OCI-LY1 (cell line): ENCODE measurements at regions not wholly inside any gene's neighbourhood (a gene's known extent, or its start where the extent isn't known, plus 50 kb on each side); places are given as distances from the start of the nearest gene placed in this dataset.

Experiments used
- H2AFZ ChIP-seq: fragments of 200-600 bp; sonication (generic), shearing (Covaris generic); 2 replicates; pipeline ENCODE4 v1.6.0; 2014; ENCODE audit warnings: antibody characterized with exemption, mild to moderate bottlenecking, low read length
- H3F3A ChIP-seq: fragments of 200-600 bp; sonication (generic), shearing (Covaris generic); 2 replicates; pipeline ENCODE4 v1.6.0; 2014; ENCODE audit warnings: mild to moderate bottlenecking, antibody characterized with exemption, low read length, moderate library complexity; ENCODE audit not compliant: insufficient read depth
- H3K27ac ChIP-seq: fragments of 200-600 bp; sonication (generic); 2 replicates; pipeline ENCODE4 v1.5.1; 2014; ENCODE audit warnings: low read length, mixed run types, mild to moderate bottlenecking, low read depth; ENCODE audit not compliant: poor library complexity, severe bottlenecking
- H3K27me3 ChIP-seq: fragments of 200-600 bp; sonication (generic); 2 replicates; pipeline ENCODE4 v1.6.0; 2014; ENCODE audit warnings: antibody characterized with exemption, mild to moderate bottlenecking, low read length, moderate library complexity; ENCODE audit not compliant: insufficient read depth
- H3K36me3 ChIP-seq: fragments of 200-600 bp; sonication (generic); 2 replicates; pipeline ENCODE4 v1.6.1; 2014; ENCODE audit warnings: mild to moderate bottlenecking, antibody characterized with exemption, low read length, moderate library complexity, mixed read lengths; ENCODE audit not compliant: insufficient read depth
- H3K4me1 ChIP-seq: fragments of 200-600 bp; sonication (generic); 2 replicates; pipeline ENCODE4 v1.5.1; 2014; ENCODE audit warnings: mild to moderate bottlenecking, low read length, moderate library complexity; ENCODE audit not compliant: insufficient read depth, severe bottlenecking
- H3K4me2 ChIP-seq: fragments of 200-600 bp; sonication (generic), shearing (Covaris generic); 2 replicates; pipeline ENCODE4 v1.6.1; 2014; ENCODE audit warnings: low read length
- H3K4me3 ChIP-seq: fragments of 200-600 bp; sonication (generic); 2 replicates; pipeline ENCODE4 v1.5.1; 2014; ENCODE audit warnings: low read length, low read depth, mild to moderate bottlenecking, mixed read lengths; ENCODE audit not compliant: poor library complexity, severe bottlenecking
- H3K79me2 ChIP-seq: fragments of 200-600 bp; shearing (Covaris generic); 2 replicates; pipeline ENCODE4 v1.6.1; 2016; ENCODE audit warnings: mixed run types, low read length, mixed read lengths; ENCODE audit not compliant: insufficient read depth
- H3K9ac ChIP-seq: fragments of 200-600 bp; sonication (generic), shearing (Covaris generic); 2 replicates; pipeline ENCODE4 v1.6.1; 2014; ENCODE audit warnings: mild to moderate bottlenecking, low read length, mixed read lengths
- H3K9me2 ChIP-seq: fragments of 200-600 bp; sonication (generic), shearing (Covaris generic); 2 replicates; pipeline ENCODE4 v1.6.1; 2014; ENCODE audit warnings: low read depth, mild to moderate bottlenecking, low read length, mixed read lengths
- H3K9me3 ChIP-seq: fragments of 200-600 bp; shearing (Covaris generic); 2 replicates; pipeline ENCODE4 v1.6.1; 2014; ENCODE audit warnings: low read length, mixed read lengths
- H4K20me1 ChIP-seq: fragments of 200-600 bp; sonication (generic), shearing (Covaris generic); 2 replicates; pipeline ENCODE4 v1.6.0; 2016; ENCODE audit warnings: mild to moderate bottlenecking, low read length; ENCODE audit not compliant: insufficient read depth
- EZH2 ChIP-seq: fragments of 200-600 bp; sonication (generic), shearing (Covaris generic); IDR thresholded peaks from 2 replicates; pipeline ENCODE4 v1.8.0; 2017; ENCODE audit warnings: borderline replicate concordance, mixed run types, mild to moderate bottlenecking, antibody characterized with exemption, low read length, moderate library complexity, mixed read lengths
- TF ChIP-seq, protein P1 (sequence below): fragments of 200-600 bp; sonication (generic), shearing (Covaris generic); IDR thresholded peaks from 2 replicates; pipeline ENCODE4 v1.5.1; 2017; ENCODE audit warnings: mild to moderate bottlenecking, antibody characterized with exemption, low read length, moderate library complexity, mixed read lengths

GRCh38 chr10:44703241-44704155 is 207.6 kb upstream of the TMEM72 start:
- H3K79me2 ChIP-seq, result no peaks in the 10 kb centered on the region
- no peaks in the 10 kb centered on the region for H3K9me3 ChIP-seq
- no peaks in the 10 kb centered on the region for H4K20me1 ChIP-seq
- H3K4me3 ChIP-seq, result no peak overlapping the region
- no peak overlapping the region for H3K4me2 ChIP-seq
- H3K27ac ChIP-seq, result no peak overlapping the region
- H3F3A ChIP-seq, result no peaks in the 10 kb centered on the region
- H3K36me3 ChIP-seq, result no peaks in the 10 kb centered on the region
- no peaks in the 10 kb centered on the region; the same call in 1 of the 2 replicates for H3K27me3 ChIP-seq
- H3K9me2 ChIP-seq, result no peaks in the 10 kb centered on the region
- no peak overlapping the region for H3K9ac ChIP-seq
- H3K4me1 ChIP-seq, result no peaks in the 10 kb centered on the region
- H2AFZ ChIP-seq, result no peak overlapping the region
- TF ChIP-seq, protein P1, sequence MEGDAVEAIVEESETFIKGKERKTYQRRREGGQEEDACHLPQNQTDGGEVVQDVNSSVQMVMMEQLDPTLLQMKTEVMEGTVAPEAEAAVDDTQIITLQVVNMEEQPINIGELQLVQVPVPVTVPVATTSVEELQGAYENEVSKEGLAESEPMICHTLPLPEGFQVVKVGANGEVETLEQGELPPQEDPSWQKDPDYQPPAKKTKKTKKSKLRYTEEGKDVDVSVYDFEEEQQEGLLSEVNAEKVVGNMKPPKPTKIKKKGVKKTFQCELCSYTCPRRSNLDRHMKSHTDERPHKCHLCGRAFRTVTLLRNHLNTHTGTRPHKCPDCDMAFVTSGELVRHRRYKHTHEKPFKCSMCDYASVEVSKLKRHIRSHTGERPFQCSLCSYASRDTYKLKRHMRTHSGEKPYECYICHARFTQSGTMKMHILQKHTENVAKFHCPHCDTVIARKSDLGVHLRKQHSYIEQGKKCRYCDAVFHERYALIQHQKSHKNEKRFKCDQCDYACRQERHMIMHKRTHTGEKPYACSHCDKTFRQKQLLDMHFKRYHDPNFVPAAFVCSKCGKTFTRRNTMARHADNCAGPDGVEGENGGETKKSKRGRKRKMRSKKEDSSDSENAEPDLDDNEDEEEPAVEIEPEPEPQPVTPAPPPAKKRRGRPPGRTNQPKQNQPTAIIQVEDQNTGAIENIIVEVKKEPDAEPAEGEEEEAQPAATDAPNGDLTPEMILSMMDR, result no peak
- no peak for TF ChIP-seq EZH2

DNA sequence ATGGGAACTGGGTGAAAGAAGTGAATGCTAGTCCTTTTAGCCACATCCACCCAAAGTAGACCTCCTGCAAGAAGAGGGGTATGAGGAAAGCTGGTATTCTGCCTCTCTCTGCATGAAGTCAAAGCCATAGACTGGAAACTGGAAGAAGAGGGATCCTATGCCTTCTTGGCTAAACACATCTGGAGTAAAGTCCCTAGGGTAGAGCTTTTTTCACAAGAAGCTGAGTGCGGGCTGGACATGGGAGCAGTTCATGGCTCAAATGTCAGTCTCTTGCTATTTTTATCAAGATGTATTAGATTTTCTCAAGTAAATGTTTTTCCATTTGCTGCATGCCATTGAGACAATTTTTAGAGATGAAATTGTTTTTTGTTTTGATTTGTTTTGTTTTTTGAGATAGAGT is 206.5 kb upstream of the TMEM72 start:
- no peaks in the 10 kb centered on the region for H3K9me3 ChIP-seq

DNA sequence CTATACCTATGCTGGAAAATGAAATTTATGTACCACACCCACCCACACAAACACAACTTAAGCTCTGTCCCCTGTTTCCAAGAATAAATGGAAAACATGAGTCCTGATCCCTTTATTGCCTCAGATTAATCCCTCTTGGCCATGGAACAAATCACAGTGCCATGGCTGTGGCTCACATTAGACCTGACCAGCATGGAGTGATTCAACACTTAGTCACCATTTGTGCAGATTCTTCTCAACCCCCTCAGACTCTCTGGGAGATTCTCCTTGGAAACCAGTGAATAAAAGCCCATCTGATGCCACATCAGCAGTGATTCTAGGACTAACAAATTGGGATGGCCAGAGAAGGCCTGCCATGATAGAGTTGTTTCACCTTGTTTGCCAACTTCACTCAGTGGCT is 204.4 kb upstream of the TMEM72 start:
- no peak for TF ChIP-seq EZH2
- TF ChIP-seq, protein P1, result no peak
- H3K4me1 ChIP-seq, result no peaks in the 10 kb centered on the region
- no peak overlapping the region for H3K4me2 ChIP-seq
- H3K36me3 ChIP-seq, result no peaks in the 10 kb centered on the region
- H3K9ac ChIP-seq, result no peak overlapping the region
- H3K9me2 ChIP-seq, result no peaks in the 10 kb centered on the region
- H3K79me2 ChIP-seq, result no peaks in the 10 kb centered on the region
- H3F3A ChIP-seq, result no peaks in the 10 kb centered on the region
- H4K20me1 ChIP-seq, result no peaks in the 10 kb centered on the region
- H3K4me3 ChIP-seq, result no peak overlapping the region
- no peaks in the 10 kb centered on the region for H3K9me3 ChIP-seq
- no peak overlapping the region for H3K27ac ChIP-seq
- no peak overlapping the region for H2AFZ ChIP-seq
- H3K27me3 ChIP-seq, result no peaks in the 10 kb centered on the region; the same call in 1 of the 2 replicates

More for the DNA sequence above, 206.5 kb upstream of the TMEM72 start:
- H3K27ac ChIP-seq, result no peak overlapping the region
- no peak overlapping the region for H3K4me3 ChIP-seq
- H4K20me1 ChIP-seq, result no peaks in the 10 kb centered on the region
- no peaks in the 10 kb centered on the region for H3K9me2 ChIP-seq
- H2AFZ ChIP-seq, result no peak overlapping the region
- H3K4me2 ChIP-seq, result no peak overlapping the region
- TF ChIP-seq, protein P1, result no peak
- no peak for TF ChIP-seq EZH2
- H3K79me2 ChIP-seq, result no peaks in the 10 kb centered on the region
- no peaks in the 10 kb centered on the region for H3K4me1 ChIP-seq
- H3K27me3 ChIP-seq, result no peaks in the 10 kb centered on the region; the same call in 1 of the 2 replicates
- H3F3A ChIP-seq, result no peaks in the 10 kb centered on the region
- no peak overlapping the region for H3K9ac ChIP-seq
- H3K36me3 ChIP-seq, result no peaks in the 10 kb centered on the region
